AG04450 (cell line): ENCODE measurements at regions not wholly inside any gene's neighbourhood (a gene's known extent, or its start where the extent isn't known, plus 50 kb on each side); places are given as distances from the start of the nearest gene placed in this dataset.

Experiments
- CTCF ChIA-PET: fragments of 300-600, 350-600 bp; formaldehyde crosslinking; extraction: SDS; loops from one replicate; lab custom pipeline; 2022; ENCODE audit warnings: antibody characterized with exemption, inconsistent platforms; lab: Charles Lee
- POLR2A ChIA-PET: fragments of 350-600 bp; formaldehyde crosslinking; extraction: SDS; loops from one replicate; lab custom pipeline; 2021; ENCODE audit warnings: antibody characterized with exemption, inconsistent platforms; lab: Yijun Ruan, JAX
- DNase-seq: peaks from one replicate; pipeline ENCODE4 v3.0.0-alpha.2; 2011; ENCODE audit warnings: low read depth, low spot score
- H3K27ac ChIP-seq: one replicate; pipeline ENCODE4 v1.5.1; 2012; ENCODE audit warnings: low read depth, low read length, control low read depth
- H3K27me3 ChIP-seq: one replicate; pipeline ENCODE4 v1.6.0; 2012; ENCODE audit warnings: low read length; ENCODE audit not compliant: control insufficient read depth, insufficient read depth
- H3K4me3 ChIP-seq: 2 replicates; pipeline ENCODE4 v1.5.1; 2011; ENCODE audit warnings: mild to moderate bottlenecking, low read depth, low read length, control low read depth
- H3K9me3 ChIP-seq: 2 replicates; pipeline ENCODE4 v1.5.1; 2012; ENCODE audit warnings: low read length; ENCODE audit not compliant: control insufficient read depth, insufficient read depth
- TF ChIP-seq, protein P1 (sequence below): IDR thresholded peaks from 2 replicates; pipeline ENCODE4 v1.5.1; 2011; ENCODE audit warnings: low read depth, low read length, control low read depth, inconsistent platforms

GRCh38 chr10:22476601-22477321, 131.5 kb downstream of the SPAG6 start:
- TF ChIP-seq, protein P1, sequence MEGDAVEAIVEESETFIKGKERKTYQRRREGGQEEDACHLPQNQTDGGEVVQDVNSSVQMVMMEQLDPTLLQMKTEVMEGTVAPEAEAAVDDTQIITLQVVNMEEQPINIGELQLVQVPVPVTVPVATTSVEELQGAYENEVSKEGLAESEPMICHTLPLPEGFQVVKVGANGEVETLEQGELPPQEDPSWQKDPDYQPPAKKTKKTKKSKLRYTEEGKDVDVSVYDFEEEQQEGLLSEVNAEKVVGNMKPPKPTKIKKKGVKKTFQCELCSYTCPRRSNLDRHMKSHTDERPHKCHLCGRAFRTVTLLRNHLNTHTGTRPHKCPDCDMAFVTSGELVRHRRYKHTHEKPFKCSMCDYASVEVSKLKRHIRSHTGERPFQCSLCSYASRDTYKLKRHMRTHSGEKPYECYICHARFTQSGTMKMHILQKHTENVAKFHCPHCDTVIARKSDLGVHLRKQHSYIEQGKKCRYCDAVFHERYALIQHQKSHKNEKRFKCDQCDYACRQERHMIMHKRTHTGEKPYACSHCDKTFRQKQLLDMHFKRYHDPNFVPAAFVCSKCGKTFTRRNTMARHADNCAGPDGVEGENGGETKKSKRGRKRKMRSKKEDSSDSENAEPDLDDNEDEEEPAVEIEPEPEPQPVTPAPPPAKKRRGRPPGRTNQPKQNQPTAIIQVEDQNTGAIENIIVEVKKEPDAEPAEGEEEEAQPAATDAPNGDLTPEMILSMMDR: no peak
- peaks cover 71% of the 10 kb centered on the region for H3K27me3 ChIP-seq
- no peak for DNase-seq
- ChIA-PET POLR2A (no interaction called here), CTCF (no interaction called here)
- H3K4me3 ChIP-seq: no peak overlapping the region
- H3K9me3 ChIP-seq: peaks cover 9% of the 10 kb centered on the region; the same call in 1 of the 2 replicates
- no peak overlapping the region for H3K27ac ChIP-seq

GRCh38 chr10:22477334-22478287, 132.3 kb downstream of the SPAG6 start:
- ChIA-PET CTCF (no interaction called here), POLR2A (no interaction called here)
- TF ChIP-seq, protein P1: no peak
- no peak overlapping the region for H3K27ac ChIP-seq
- no peak overlapping the region for H3K4me3 ChIP-seq
- peaks cover 9% of the 10 kb centered on the region; the same call in 1 of the 2 replicates for H3K9me3 ChIP-seq
- peaks cover 66% of the 10 kb centered on the region for H3K27me3 ChIP-seq
- no peak for DNase-seq

- TF ChIP-seq, protein P1: no peak
- Histone ChIP-seq H3K9me3 (peaks cover 9% of the 10 kb centered on the region; the same call in 1 of the 2 replicates), H3K27ac (no peak overlapping the region), H3K27me3 (peaks cover 65% of the 10 kb centered on the region), H3K4me3 (no peak overlapping the region)
- POLR2A ChIA-PET: no interaction called here
- no peak for DNase-seq
- CTCF ChIA-PET: interaction anchor here (1.1 kb wide), 1 partner anchor 510 kb away, joined by 3 read pairs; no protein-coding TSS in a partner anchor
Observed at GRCh38 chr10:22478555-22479334, 133.4 kb downstream of the SPAG6 start.

- ChIA-PET CTCF (interaction anchor here (1.1 kb wide), 1 partner anchor 509 kb away, joined by 3 read pairs; no protein-coding TSS in a partner anchor), POLR2A (no interaction called here)
- H3K4me3 ChIP-seq: no peak overlapping the region
- H3K27me3 ChIP-seq: peaks cover 65% of the 10 kb centered on the region
- no peak overlapping the region for H3K27ac ChIP-seq
- TF ChIP-seq, protein P1: no peak
- H3K9me3 ChIP-seq: peaks cover 9% of the 10 kb centered on the region; the same call in 1 of the 2 replicates
- DNase-seq: no peak
Observed at GRCh38 chr10:22479419-22479818, 134.1 kb downstream of the SPAG6 start.
